Small intestine (tissue), 7 donors: ENCODE measurements at regions not wholly inside any gene's neighbourhood (a gene's known extent, or its start where the extent isn't known, plus 50 kb on each side); places are given as distances from the start of the nearest gene placed in this dataset.

ENCODE experiments used
- DNase-seq, 2 donors: peaks; one replicate each; pipeline versions ENCODE4 v3.0.0 to v3.0.0-alpha.2; 2013
- FAIRE-seq: peaks from 2 replicates; lab custom pipeline; 2012; peaks lifted over from hg19 to GRCh38; lab: Jason Lieb, UNC
- H3K27ac ChIP-seq, 3 donors: one replicate each; pipeline ENCODE4 v1.5.1; 2013; ENCODE audit warnings: low read length in 2 of 3, mild to moderate bottlenecking in 2 of 3, control low read depth in 1 of 3, inconsistent platforms in 1 of 3, low read depth in 1 of 3, moderate library complexity in 1 of 3
- H3K27me3 ChIP-seq, 3 donors: one replicate each; pipeline ENCODE4 v1.6.1; 2013; ENCODE audit warnings: low read length in 3 of 3, inconsistent platforms in 1 of 3; ENCODE audit not compliant: control insufficient read depth in 3 of 3, insufficient read depth in 3 of 3
- H3K36me3 ChIP-seq, 3 donors: one replicate each; pipeline ENCODE4 v1.6.1; 2013; ENCODE audit warnings: low read length in 3 of 3, inconsistent platforms in 1 of 3, low read depth in 1 of 3, mild to moderate bottlenecking in 1 of 3, moderate library complexity in 1 of 3; ENCODE audit not compliant: control insufficient read depth in 3 of 3, insufficient read depth in 2 of 3
- H3K4me1 ChIP-seq, 3 donors: one replicate each; pipeline ENCODE4 v1.6.1; 2013; ENCODE audit warnings: low read length in 2 of 3, inconsistent platforms in 1 of 3, low read depth in 1 of 3, mild to moderate bottlenecking in 1 of 3, moderate library complexity in 1 of 3; ENCODE audit not compliant: control insufficient read depth in 3 of 3, insufficient read depth in 2 of 3
- H3K4me3 ChIP-seq, 3 donors: one replicate each; pipeline ENCODE4 v1.5.1; 2013; ENCODE audit warnings: low read length in 3 of 3, control low read depth in 1 of 3, inconsistent platforms in 1 of 3, low read depth in 1 of 3, mild to moderate bottlenecking in 1 of 3, moderate library complexity in 1 of 3
- H3K9me3 ChIP-seq, 2 donors: one replicate each; pipeline ENCODE4 v1.6.1; 2013; ENCODE audit warnings: low read depth in 1 of 2, low read length in 1 of 2; ENCODE audit not compliant: control insufficient read depth in 2 of 2, insufficient read depth in 1 of 2
- WGBS, 3 donors: extraction: QIAGEN DNeasy Blood & Tissue Kit; methylation state at CpG; one replicate each; pipeline ENCODE4 v1.1.7; 2013; 5-methylcytosine and 5-hydroxymethylcytosine counted together
- donor health status: healthy with polysubstance abuse.
- donor health status: control.
- donor health status: control.
- donor health status: Bipolar disorder and iron deficiency.
- donor health status: healthy.

GRCh38 chr10:61845196-61845949, 56.1 kb upstream of the ARID5B start:
- Histone ChIP-seq H3K4me3 (no peak overlapping the region), H3K4me1 (peaks cover 9 to 35% (median 9%) of the 10 kb centered on the region in 3 donors), H3K36me3 (no peaks in the 10 kb centered on the region), H3K27me3 (no peaks in the 10 kb centered on the region), H3K9me3 (peaks cover 0 to 17% of the 10 kb centered on the region in 2 donors), H3K27ac (peak overlapping the region in 2 of 3 donors; percentile 19 to 64)
- peak; percentile 73 to 95 for DNase-seq
- 22 to 71% (median 39%) methylated on average over 2 of the region's 2 CpGs for WGBS, 3 donors
- peak; percentile 90 for FAIRE-seq

GRCh38 chr10:61845950-61846268, 55.6 kb upstream of the ARID5B start:
- Histone ChIP-seq H3K9me3 (peaks cover 0 to 17% of the 10 kb centered on the region in 2 donors), H3K36me3 (no peaks in the 10 kb centered on the region), H3K27me3 (no peaks in the 10 kb centered on the region), H3K4me3 (no peak overlapping the region), H3K27ac (peak overlapping the region in 2 of 3 donors; percentile 19 to 64), H3K4me1 (peaks cover 9 to 29% (median 9%) of the 10 kb centered on the region in 3 donors)
- no peak for DNase-seq
- FAIRE-seq, result no peak
- WGBS, 3 donors, result 66 to 88% (median 78%) methylated on average over 4 of the region's 4 CpGs

- FAIRE-seq (no peak), DNase-seq (no peak)
- WGBS, 3 donors, result 79 to 96% (median 95%) methylated on average over 5 of the region's 5 CpGs
- Histone ChIP-seq H3K36me3 (no peaks in the 10 kb centered on the region), H3K4me3 (no peak overlapping the region), H3K27me3 (no peaks in the 10 kb centered on the region), H3K9me3 (peaks cover 0 to 12% of the 10 kb centered on the region in 2 donors), H3K27ac (peak overlapping the region in 2 of 3 donors; percentile 19 to 64), H3K4me1 (peaks cover 9 to 27% (median 9%) of the 10 kb centered on the region in 3 donors)
Measured at GRCh38 chr10:61846370-61847031, 55.0 kb upstream of the ARID5B start.

GRCh38 chr10:61847087-61847486, 54.4 kb upstream of the ARID5B start:
- no peak for FAIRE-seq
- 66 to 83% (median 78%) methylated on average over 2 of the region's 2 CpGs for WGBS, 3 donors
- H3K4me1 ChIP-seq, result peaks cover 9 to 26% (median 9%) of the 10 kb centered on the region in 3 donors

GRCh38 chr10:61847640-61848039, 53.9 kb upstream of the ARID5B start:
- FAIRE-seq (no peak), DNase-seq (no peak)
- Histone ChIP-seq H3K27me3 (no peaks in the 10 kb centered on the region), H3K36me3 (no peaks in the 10 kb centered on the region), H3K4me1 (peaks cover 6 to 26% (median 9%) of the 10 kb centered on the region in 3 donors), H3K4me3 (no peak overlapping the region), H3K9me3 (peaks cover 0 to 12% of the 10 kb centered on the region in 2 donors), H3K27ac (no peak overlapping the region)
- 92 to 98% (median 93%) methylated on average over 2 of the region's 2 CpGs for WGBS, 3 donors

More at GRCh38 chr10:61847087-61847486, 54.4 kb upstream of the ARID5B start:
- Histone ChIP-seq H3K27me3 (no peaks in the 10 kb centered on the region), H3K36me3 (no peaks in the 10 kb centered on the region), H3K4me3 (no peak overlapping the region), H3K9me3 (peaks cover 0 to 12% of the 10 kb centered on the region in 2 donors), H3K27ac (no peak overlapping the region)
- no peak for DNase-seq

GRCh38 chr10:61850376-61850775, 51.1 kb upstream of the ARID5B start:
- peaks cover 0 to 12% of the 10 kb centered on the region in 2 donors for H3K9me3 ChIP-seq
- H3K4me3 ChIP-seq, result no peak overlapping the region
- no peak for FAIRE-seq
- H3K36me3 ChIP-seq, result no peaks in the 10 kb centered on the region
- no peak overlapping the region for H3K27ac ChIP-seq
- no peaks in the 10 kb centered on the region for H3K27me3 ChIP-seq
- no peak for DNase-seq
- peaks cover 0 to 7% (median 0%) of the 10 kb centered on the region in 3 donors for H3K4me1 ChIP-seq
